Omental fat pad (tissue), 3 donors: ENCODE measurements at regions not wholly inside any gene's neighbourhood (a gene's known extent, or its start where the extent isn't known, plus 50 kb on each side); places are given as distances from the start of the nearest gene placed in this dataset.
A peak's percentile ranks its signal among the peaks of the same experiment; 100 is the strongest.

Source experiments
- ATAC-seq: fragments of 150-250 bp; one replicate; pipeline ENCODE4 v1.9.1; 2016; ENCODE audit warnings: mild to moderate bottlenecking, moderate library complexity; ENCODE audit not compliant: low FRiP score
- DNase-seq: peaks from one replicate; pipeline ENCODE4 v3.0.0-alpha.2; 2019; ENCODE audit warnings: low spot score
- TF ChIP-seq, protein P1 (sequence below), 3 donors: fragments of 450-650 bp; IDR thresholded peaks; one replicate each; pipeline ENCODE4 v1.5.1; 2016 to 2017; ENCODE audit warnings: antibody characterized with exemption in 3 of 3, mild to moderate bottlenecking in 3 of 3, moderate library complexity in 2 of 3

- no peak for ATAC-seq
- no peak for DNase-seq
- TF ChIP-seq, protein P1, sequence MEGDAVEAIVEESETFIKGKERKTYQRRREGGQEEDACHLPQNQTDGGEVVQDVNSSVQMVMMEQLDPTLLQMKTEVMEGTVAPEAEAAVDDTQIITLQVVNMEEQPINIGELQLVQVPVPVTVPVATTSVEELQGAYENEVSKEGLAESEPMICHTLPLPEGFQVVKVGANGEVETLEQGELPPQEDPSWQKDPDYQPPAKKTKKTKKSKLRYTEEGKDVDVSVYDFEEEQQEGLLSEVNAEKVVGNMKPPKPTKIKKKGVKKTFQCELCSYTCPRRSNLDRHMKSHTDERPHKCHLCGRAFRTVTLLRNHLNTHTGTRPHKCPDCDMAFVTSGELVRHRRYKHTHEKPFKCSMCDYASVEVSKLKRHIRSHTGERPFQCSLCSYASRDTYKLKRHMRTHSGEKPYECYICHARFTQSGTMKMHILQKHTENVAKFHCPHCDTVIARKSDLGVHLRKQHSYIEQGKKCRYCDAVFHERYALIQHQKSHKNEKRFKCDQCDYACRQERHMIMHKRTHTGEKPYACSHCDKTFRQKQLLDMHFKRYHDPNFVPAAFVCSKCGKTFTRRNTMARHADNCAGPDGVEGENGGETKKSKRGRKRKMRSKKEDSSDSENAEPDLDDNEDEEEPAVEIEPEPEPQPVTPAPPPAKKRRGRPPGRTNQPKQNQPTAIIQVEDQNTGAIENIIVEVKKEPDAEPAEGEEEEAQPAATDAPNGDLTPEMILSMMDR (IDR thresholded peaks at IDR 0.05) = no peak
Measured at GRCh38 chr7:47154791-47155190, 427.1 kb downstream of the TNS3 start.

DNA sequence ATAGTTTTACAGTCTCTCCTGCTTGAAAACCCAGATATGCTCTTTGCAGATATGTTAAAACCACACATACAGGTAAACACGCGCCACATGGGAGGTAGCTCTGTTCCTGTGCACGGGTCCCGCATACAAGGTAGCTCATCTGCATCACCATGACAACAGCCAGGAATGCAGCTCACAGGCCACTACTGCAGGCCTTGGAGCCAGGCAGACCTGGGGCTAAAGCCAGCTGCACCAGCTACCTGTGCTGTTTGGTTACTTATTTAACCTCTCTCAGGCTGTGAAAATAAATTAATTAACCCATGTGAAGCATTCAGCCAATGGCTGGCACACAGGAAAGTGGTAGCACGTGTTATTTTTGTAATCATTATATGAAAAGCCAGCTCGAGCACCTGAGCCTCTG, 428.3 kb downstream of the TNS3 start:
- ATAC-seq (peak; percentile 9), DNase-seq (no peak)
- TF ChIP-seq, protein P1 (IDR thresholded peaks at IDR 0.05) = no peak

DNA sequence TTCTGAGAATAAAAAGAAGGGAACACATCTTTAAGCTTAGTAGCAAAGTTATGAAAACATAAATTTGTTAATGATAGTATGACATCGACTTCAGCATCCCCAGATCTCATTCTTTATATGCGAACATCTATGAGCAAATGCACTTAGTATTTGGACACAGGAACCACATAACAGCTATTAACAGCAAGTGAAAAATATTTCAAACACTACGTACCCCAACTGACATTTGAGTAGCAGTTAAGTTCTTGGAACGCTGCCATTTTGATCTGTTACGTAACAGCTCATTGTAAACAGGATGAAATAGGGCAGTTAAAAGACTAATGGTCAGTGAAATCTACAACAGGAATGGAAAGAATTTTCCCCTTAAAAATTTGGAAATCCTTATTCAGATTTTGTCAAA, 428.9 kb downstream of the TNS3 start:
- no peak for DNase-seq
- peak; percentile 79 for ATAC-seq
- TF ChIP-seq, protein P1 (IDR thresholded peaks at IDR 0.05) = no peak

- ATAC-seq = no peak
- no peak for DNase-seq
- TF ChIP-seq, protein P1 (IDR thresholded peaks at IDR 0.05) = no peak
Measured at GRCh38 chr7:47152307-47152706, 429.6 kb downstream of the TNS3 start.

GRCh38 chr7:47150497-47151260, 431.2 kb downstream of the TNS3 start:
- DNase-seq = no peak
- TF ChIP-seq, protein P1 (IDR thresholded peaks at IDR 0.05) = no peak
- no peak for ATAC-seq

- TF ChIP-seq, protein P1 (IDR thresholded peaks at IDR 0.05) = no peak
- DNase-seq = no peak
- no peak for ATAC-seq
Measured at GRCh38 chr7:47149971-47150370, 431.9 kb downstream of the TNS3 start.

DNA sequence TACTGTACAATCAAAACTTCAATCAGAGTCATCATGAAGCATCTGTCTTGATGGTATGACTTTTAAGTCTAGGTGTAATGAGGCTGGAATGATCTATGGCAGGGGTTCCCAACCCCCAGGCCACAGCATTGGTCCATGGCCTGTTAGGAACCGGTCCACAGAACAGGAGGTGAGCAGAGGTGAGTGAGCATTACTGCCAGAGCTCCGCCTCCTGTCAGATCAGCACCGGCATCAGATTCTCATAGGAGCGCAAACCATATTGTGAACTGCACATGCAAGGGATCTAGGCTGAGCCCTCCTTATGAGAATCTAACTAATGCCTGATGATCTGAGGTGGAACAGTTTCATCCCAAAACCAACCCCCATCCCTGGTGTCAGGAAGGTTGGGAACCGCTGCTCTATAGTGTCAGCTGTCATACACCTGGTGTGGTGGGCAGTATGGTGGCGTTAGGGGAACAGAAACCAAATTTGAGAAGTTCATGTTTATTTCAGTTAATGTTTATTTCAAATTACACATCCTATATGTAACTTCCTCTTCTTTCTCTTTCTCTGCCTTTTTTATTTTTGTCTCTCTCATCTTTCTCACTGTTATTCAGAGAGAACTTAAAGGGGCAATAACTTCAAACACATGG, 432.6 kb downstream of the TNS3 start:
- DNase-seq (no peak), ATAC-seq (no peak)
- TF ChIP-seq, protein P1 (IDR thresholded peaks at IDR 0.05) = no peak
